ENCODE measurements at regions not wholly inside any gene's neighbourhood (a gene's known extent, or its start where the extent isn't known, plus 50 kb on each side); places are given as distances from the start of the nearest gene placed in this dataset.

DNA sequence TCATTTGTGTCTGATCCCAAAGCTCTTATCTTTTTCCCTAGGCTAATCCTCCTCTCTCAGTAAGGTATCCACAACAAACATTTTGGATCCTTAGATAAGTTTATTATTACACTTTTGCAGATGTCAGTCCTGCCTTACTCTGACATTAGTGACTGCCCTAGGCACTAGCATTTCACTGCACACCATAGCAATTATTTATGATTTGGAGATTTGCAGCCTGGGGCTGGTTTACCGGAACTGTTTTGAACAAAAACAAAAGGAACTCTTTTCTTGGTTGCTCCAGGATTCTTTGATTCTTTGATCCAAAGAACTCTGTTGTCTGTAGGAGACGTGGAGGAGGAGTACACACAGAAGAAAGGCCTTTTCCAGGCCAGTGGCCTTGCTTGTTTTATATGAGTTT, 80.4 kb downstream of the EDNRB start:
- H3K36me3 ChIP-seq (ENCODE audit: control insufficient read depth in 1 of 2, insufficient read depth in 2 of 2, low read length in 2 of 2) = no peaks in the 10 kb centered on the region
- no peaks in the 10 kb centered on the region for H4K20me1 ChIP-seq (ENCODE audit: insufficient read depth)
- TF ChIP-seq POLR2AphosphoS5 (IDR thresholded peaks at IDR 0.05; ENCODE audit: low read depth, low read length) (no peak), ZNF274 (IDR thresholded peaks at IDR 0.05; ENCODE audit: low read depth, low read length) (no peak), CBX3 (IDR thresholded peaks at IDR 0.05; ENCODE audit: low read depth) (no peak), RAD21 (IDR thresholded peaks at IDR 0.05; ENCODE audit: low read depth) (no peak), CEBPB (IDR thresholded peaks at IDR 0.05; ENCODE audit: low read depth) (no peak), FOSL1 (IDR thresholded peaks at IDR 0.05; ENCODE audit: low read depth) (no peak), EZH2phosphoT487 (IDR thresholded peaks at IDR 0.05; ENCODE audit: borderline replicate concordance) (no peak), JUND (IDR thresholded peaks at IDR 0.05) (no peak)
- TF ChIP-seq, protein P1, sequence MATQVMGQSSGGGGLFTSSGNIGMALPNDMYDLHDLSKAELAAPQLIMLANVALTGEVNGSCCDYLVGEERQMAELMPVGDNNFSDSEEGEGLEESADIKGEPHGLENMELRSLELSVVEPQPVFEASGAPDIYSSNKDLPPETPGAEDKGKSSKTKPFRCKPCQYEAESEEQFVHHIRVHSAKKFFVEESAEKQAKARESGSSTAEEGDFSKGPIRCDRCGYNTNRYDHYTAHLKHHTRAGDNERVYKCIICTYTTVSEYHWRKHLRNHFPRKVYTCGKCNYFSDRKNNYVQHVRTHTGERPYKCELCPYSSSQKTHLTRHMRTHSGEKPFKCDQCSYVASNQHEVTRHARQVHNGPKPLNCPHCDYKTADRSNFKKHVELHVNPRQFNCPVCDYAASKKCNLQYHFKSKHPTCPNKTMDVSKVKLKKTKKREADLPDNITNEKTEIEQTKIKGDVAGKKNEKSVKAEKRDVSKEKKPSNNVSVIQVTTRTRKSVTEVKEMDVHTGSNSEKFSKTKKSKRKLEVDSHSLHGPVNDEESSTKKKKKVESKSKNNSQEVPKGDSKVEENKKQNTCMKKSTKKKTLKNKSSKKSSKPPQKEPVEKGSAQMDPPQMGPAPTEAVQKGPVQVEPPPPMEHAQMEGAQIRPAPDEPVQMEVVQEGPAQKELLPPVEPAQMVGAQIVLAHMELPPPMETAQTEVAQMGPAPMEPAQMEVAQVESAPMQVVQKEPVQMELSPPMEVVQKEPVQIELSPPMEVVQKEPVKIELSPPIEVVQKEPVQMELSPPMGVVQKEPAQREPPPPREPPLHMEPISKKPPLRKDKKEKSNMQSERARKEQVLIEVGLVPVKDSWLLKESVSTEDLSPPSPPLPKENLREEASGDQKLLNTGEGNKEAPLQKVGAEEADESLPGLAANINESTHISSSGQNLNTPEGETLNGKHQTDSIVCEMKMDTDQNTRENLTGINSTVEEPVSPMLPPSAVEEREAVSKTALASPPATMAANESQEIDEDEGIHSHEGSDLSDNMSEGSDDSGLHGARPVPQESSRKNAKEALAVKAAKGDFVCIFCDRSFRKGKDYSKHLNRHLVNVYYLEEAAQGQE (IDR thresholded peaks at IDR 0.05; ENCODE audit: low read depth) = no peak
- TF ChIP-seq, protein P2, sequence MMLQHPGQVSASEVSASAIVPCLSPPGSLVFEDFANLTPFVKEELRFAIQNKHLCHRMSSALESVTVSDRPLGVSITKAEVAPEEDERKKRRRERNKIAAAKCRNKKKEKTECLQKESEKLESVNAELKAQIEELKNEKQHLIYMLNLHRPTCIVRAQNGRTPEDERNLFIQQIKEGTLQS (IDR thresholded peaks at IDR 0.05) = no peak
- TF ChIP-seq, protein P3, sequence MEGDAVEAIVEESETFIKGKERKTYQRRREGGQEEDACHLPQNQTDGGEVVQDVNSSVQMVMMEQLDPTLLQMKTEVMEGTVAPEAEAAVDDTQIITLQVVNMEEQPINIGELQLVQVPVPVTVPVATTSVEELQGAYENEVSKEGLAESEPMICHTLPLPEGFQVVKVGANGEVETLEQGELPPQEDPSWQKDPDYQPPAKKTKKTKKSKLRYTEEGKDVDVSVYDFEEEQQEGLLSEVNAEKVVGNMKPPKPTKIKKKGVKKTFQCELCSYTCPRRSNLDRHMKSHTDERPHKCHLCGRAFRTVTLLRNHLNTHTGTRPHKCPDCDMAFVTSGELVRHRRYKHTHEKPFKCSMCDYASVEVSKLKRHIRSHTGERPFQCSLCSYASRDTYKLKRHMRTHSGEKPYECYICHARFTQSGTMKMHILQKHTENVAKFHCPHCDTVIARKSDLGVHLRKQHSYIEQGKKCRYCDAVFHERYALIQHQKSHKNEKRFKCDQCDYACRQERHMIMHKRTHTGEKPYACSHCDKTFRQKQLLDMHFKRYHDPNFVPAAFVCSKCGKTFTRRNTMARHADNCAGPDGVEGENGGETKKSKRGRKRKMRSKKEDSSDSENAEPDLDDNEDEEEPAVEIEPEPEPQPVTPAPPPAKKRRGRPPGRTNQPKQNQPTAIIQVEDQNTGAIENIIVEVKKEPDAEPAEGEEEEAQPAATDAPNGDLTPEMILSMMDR (IDR thresholded peaks at IDR 0.05 in 2 of 3, conservative IDR thresholded peaks at IDR 0.05 in 1 of 3; ENCODE audit: borderline replicate concordance in 1 of 3, insufficient read depth in 1 of 3, low read depth in 2 of 3, low read length in 2 of 3) = no peak
- RAD21 ChIA-PET (ENCODE audit: low non-redundant PET in 1 of 2, low total read pairs in 2 of 2, uncharacterized antibody in 2 of 2, unreplicated experiment in 2 of 2) = no interaction called here
- POLR2A ChIA-PET = no interaction called here
- no peak overlapping the region for H3K4me3 ChIP-seq (replicated peaks in 1 of 2; ENCODE audit: low read depth in 1 of 2, low read length in 2 of 2)
- H3K4me1 ChIP-seq (ENCODE audit: control insufficient read depth in 1 of 2, insufficient read depth in 2 of 2, low read length in 2 of 2) = no peaks in the 10 kb centered on the region
- H3K9me2 ChIP-seq (ENCODE audit: insufficient read depth) = no peaks in the 10 kb centered on the region
- no peaks in the 10 kb centered on the region for H3K79me2 ChIP-seq (ENCODE audit: insufficient read depth, low read length)
- CTCF ChIA-PET = no interaction called here
- no peak overlapping the region for H3K9ac ChIP-seq (ENCODE audit: low read length)
- no peak for DNase-seq (ENCODE audit: low read depth, low spot score)
- no peak for ATAC-seq
- no TSS peak for BruUV-seq (replicated peaks)
- no peak overlapping the region for H2AFZ ChIP-seq (ENCODE audit: low read depth, low read length, poor library complexity, severe bottlenecking)
- H3K27ac ChIP-seq (ENCODE audit: low read depth, low read length) = no peak overlapping the region
- intact Hi-C loops (cut with micrococcal nuclease) = no loop called here
- no peaks in the 10 kb centered on the region for H3K27me3 ChIP-seq (ENCODE audit: insufficient read depth, low read length)
- no peaks in the 10 kb centered on the region for H3K9me3 ChIP-seq (ENCODE audit: control insufficient read depth in 1 of 2, insufficient read depth in 1 of 2, low read depth in 1 of 2, low read length in 2 of 2)
- no peak overlapping the region for H3K4me2 ChIP-seq (ENCODE audit: low read length)
